ENCODE measurements at regions not wholly inside any gene's neighbourhood (a gene's known extent, or its start where the extent isn't known, plus 50 kb on each side); places are given as distances from the start of the nearest gene placed in this dataset.

DNA sequence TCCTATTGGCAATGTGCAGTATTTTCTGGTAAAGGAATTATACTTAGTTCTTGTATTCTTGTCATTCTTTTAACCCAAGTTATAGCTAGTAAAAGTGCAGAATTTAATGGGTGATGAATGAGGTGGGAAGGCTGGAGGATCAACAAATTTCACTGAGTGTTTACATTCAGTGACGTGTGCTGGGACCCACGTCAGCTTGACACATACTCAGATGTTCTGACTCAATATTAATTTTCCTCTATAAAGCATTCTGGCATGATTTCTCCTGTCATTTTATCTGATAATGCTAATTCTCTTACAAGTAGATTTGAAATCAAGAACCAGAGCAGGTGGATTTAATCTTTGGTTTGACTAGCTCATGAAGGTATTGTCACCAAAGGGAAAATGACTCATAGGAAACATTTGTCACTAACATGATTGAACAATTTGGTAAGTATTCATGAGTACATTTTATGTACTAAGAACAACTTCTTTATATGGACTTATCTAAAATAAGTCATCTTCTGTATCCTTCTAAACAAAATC is 71.0 kb upstream of the SYNPR start:
- TF ChIP-seq, protein P1, sequence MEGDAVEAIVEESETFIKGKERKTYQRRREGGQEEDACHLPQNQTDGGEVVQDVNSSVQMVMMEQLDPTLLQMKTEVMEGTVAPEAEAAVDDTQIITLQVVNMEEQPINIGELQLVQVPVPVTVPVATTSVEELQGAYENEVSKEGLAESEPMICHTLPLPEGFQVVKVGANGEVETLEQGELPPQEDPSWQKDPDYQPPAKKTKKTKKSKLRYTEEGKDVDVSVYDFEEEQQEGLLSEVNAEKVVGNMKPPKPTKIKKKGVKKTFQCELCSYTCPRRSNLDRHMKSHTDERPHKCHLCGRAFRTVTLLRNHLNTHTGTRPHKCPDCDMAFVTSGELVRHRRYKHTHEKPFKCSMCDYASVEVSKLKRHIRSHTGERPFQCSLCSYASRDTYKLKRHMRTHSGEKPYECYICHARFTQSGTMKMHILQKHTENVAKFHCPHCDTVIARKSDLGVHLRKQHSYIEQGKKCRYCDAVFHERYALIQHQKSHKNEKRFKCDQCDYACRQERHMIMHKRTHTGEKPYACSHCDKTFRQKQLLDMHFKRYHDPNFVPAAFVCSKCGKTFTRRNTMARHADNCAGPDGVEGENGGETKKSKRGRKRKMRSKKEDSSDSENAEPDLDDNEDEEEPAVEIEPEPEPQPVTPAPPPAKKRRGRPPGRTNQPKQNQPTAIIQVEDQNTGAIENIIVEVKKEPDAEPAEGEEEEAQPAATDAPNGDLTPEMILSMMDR (IDR thresholded peaks at IDR 0.05) = no peak
- TF ChIP-seq POLR2A (IDR thresholded peaks at IDR 0.05) = no peak
